HepG2 (cell line): ENCODE measurements at regions not wholly inside any gene's neighbourhood (a gene's known extent, or its start where the extent isn't known, plus 50 kb on each side); places are given as distances from the start of the nearest gene placed in this dataset.

ENCODE experiments used
- ATAC-seq: fragments of 200-7000 bp; cut with Tn5 transposase; 3 replicates; pipeline ENCODE4 v1.9.1; 2020; ENCODE audit warnings: mild to moderate bottlenecking, moderate library complexity
- BruUV-seq: library from RNA; stranded (reverse); fragments of 400-500 nt; replicated peaks from 2 replicates; lab custom pipeline; 2021; lab: Mats Ljungman, UMichigan
- CTCF ChIA-PET: fragments of 300-600 bp; formaldehyde crosslinking; extraction: SDS; loops from one replicate; lab custom pipeline; 2021; ENCODE audit warnings: low total read pairs, inconsistent platforms, low intra/inter-chr PET ratio; lab: Yijun Ruan, JAX
- POLR2A ChIA-PET: fragments of 350-600 bp; sonication (Branson Sonifier 250); formaldehyde crosslinking; loops from one replicate; lab custom pipeline; 2020; ENCODE audit warnings: antibody characterized with exemption, inconsistent platforms; lab: Yijun Ruan, JAX
- DNase-seq: peaks from one replicate; pipeline ENCODE4 v3.0.0-alpha.2; 2015; ENCODE audit warnings: low spot score
- FAIRE-seq: peaks from 3 replicates; lab custom pipeline; 2011; peaks lifted over from hg19 to GRCh38; lab: Jason Lieb, UNC
- H2AFZ ChIP-seq: one replicate; pipeline ENCODE4 v1.6.1; 2011; ENCODE audit warnings: low read length, inconsistent platforms
- H3K27ac ChIP-seq: fragments of 300-600 bp; 3 replicates; pipeline ENCODE4 v1.8.0; 2011; ENCODE audit warnings: mixed run types, mild to moderate bottlenecking, mixed read lengths, low read length, inconsistent platforms; ENCODE audit not compliant: insufficient read depth; ENCODE audit errors: extremely low read length
- H3K27me3 ChIP-seq, 2 experiments: fragments of 200-600 bp in 1 of 2; 2 replicates in 1 of 2; 3 replicates in 1 of 2; pipeline versions ENCODE4 v1.6.0 to v1.8.0; 2011; ENCODE audit warnings: low read length in 2 of 2, mild to moderate bottlenecking in 2 of 2, moderate library complexity in 2 of 2, inconsistent platforms in 1 of 2; ENCODE audit not compliant: insufficient read depth in 2 of 2, control insufficient read depth in 1 of 2
- H3K36me3 ChIP-seq, 2 experiments: fragments of 200-600 bp in 1 of 2; replicated peaks in 1 of 2; 2 replicates in 1 of 2; 3 replicates in 1 of 2; pipeline versions ENCODE4 v1.5.1 to v1.8.0; 2011; ENCODE audit warnings: low read length in 2 of 2, inconsistent platforms in 1 of 2; ENCODE audit not compliant: insufficient read depth in 2 of 2, control insufficient read depth in 1 of 2
- H3K4me1 ChIP-seq: 2 replicates; pipeline ENCODE4 v1.5.1; 2012; ENCODE audit warnings: low read length, inconsistent platforms; ENCODE audit not compliant: insufficient read depth
- H3K4me2 ChIP-seq: 2 replicates; pipeline ENCODE4 v1.6.0; 2011; ENCODE audit warnings: low read depth, low read length, inconsistent platforms
- H3K4me3 ChIP-seq, 3 experiments: fragments of 200-600 bp in 1 of 3; sonication (generic), shearing (Covaris generic) in 1 of 3; replicated peaks in 1 of 3; 2 replicates each; pipeline ENCODE4 v1.5.1; 2011 to 2016; ENCODE audit warnings: low read length in 3 of 3, inconsistent platforms in 2 of 3, low read depth in 2 of 3, mild to moderate bottlenecking in 2 of 3, control low read depth in 1 of 3, mixed read lengths in 1 of 3; ENCODE audit not compliant: insufficient read depth in 1 of 3
- H3K79me2 ChIP-seq: one replicate; pipeline ENCODE4 v1.6.1; 2011; ENCODE audit warnings: low read length, inconsistent platforms; ENCODE audit not compliant: insufficient read depth
- H3K9ac ChIP-seq: 2 replicates; pipeline ENCODE4 v1.6.0; 2011; ENCODE audit warnings: mild to moderate bottlenecking, low read depth, low read length, inconsistent platforms; ENCODE audit not compliant: insufficient read depth
- H3K9me3 ChIP-seq: 2 replicates; pipeline ENCODE4 v1.5.1; 2012; ENCODE audit warnings: mild to moderate bottlenecking, low read length
- H4K20me1 ChIP-seq: 2 replicates; pipeline ENCODE4 v1.6.0; 2011; ENCODE audit warnings: inconsistent platforms, mild to moderate bottlenecking, low read length, moderate library complexity; ENCODE audit not compliant: insufficient read depth
- FLYWCH1 ChIP-seq: sonication (generic); formaldehyde crosslinking; IDR thresholded peaks from 2 replicates; pipeline ENCODE4 v1.8.1; 2023; ENCODE audit warnings: mild to moderate bottlenecking, missing genetic modification reagents
- GFI1 ChIP-seq: sonication (generic); formaldehyde crosslinking; IDR thresholded peaks from 2 replicates; pipeline ENCODE4 v1.5.0; 2020; ENCODE audit warnings: missing genetic modification reagents, mild to moderate bottlenecking, borderline replicate concordance
- MBNL3 ChIP-seq: fragments of 250-450 bp; sonication (Bioruptor Pico); conservative IDR thresholded peaks from 2 replicates; pipeline ENCODE4 v1.8.0; 2022; ENCODE audit warnings: mild to moderate bottlenecking, inconsistent platforms
- PAF1 ChIP-seq: IDR thresholded peaks from 2 replicates; pipeline ENCODE4 v1.6.1; 2016; ENCODE audit warnings: missing genetic modification reagents, missing compliant biosample characterization
- POLR2A ChIP-seq, 2 experiments: IDR thresholded peaks; 2 replicates each; pipeline ENCODE4 v1.6.1; 2011; ENCODE audit warnings: low read depth in 2 of 2, low read length in 2 of 2, mild to moderate bottlenecking in 1 of 2, moderate library complexity in 1 of 2; ENCODE audit not compliant: insufficient read depth in 1 of 2
- SNAPC2 ChIP-seq: sonication (generic); formaldehyde crosslinking; IDR thresholded peaks from 2 replicates; pipeline ENCODE4 v1.8.1; 2022; ENCODE audit warnings: mild to moderate bottlenecking, missing genetic modification reagents
- SYNCRIP ChIP-seq: fragments of 200-400 bp; formaldehyde crosslinking; IDR thresholded peaks from 2 replicates; pipeline ENCODE4 v1.6.1; 2018; ENCODE audit warnings: mild to moderate bottlenecking, low read depth, low read length; ENCODE audit not compliant: insufficient read depth
- ZFP37 ChIP-seq: sonication (generic); formaldehyde crosslinking; IDR thresholded peaks from 2 replicates; pipeline ENCODE4 v1.4.0; 2020; ENCODE audit warnings: missing genetic modification reagents, borderline replicate concordance
- ZNF292 ChIP-seq: sonication (generic); formaldehyde crosslinking; IDR thresholded peaks from 2 replicates; pipeline ENCODE4 v1.8.1; 2022; ENCODE audit warnings: mild to moderate bottlenecking, low read depth, missing genetic modification reagents, borderline replicate concordance
- ZNF577 ChIP-seq: sonication (generic); formaldehyde crosslinking; IDR thresholded peaks from 2 replicates; pipeline ENCODE4 v1.4.0; 2020; ENCODE audit warnings: mild to moderate bottlenecking, low read depth, missing genetic modification reagents, borderline replicate concordance
- WGBS: methylation state at CpG from one replicate; pipeline ENCODE4 v1.1.6; 2017; ENCODE audit warnings: low lambda C conversion rate; 5-methylcytosine and 5-hydroxymethylcytosine counted together
- in situ Hi-C: cut with HindIII; loops from 2 replicates; pipeline ENCODE4 v1.10.0; 2017; ENCODE audit warnings: low pct_unique_long_range_greater_than_20kb; ENCODE audit not compliant: extremely low pct_ligation_motif_present
- intact Hi-C: fragments of 100-400 bp; cut with micrococcal nuclease; formaldehyde crosslinking; loops from one replicate; pipeline ENCODE4 v1.10.0; 2022; ENCODE audit not compliant: unreplicated experiment
- TF ChIP-seq, protein P1 (sequence below): sonication (generic); formaldehyde crosslinking; IDR thresholded peaks from 2 replicates; pipeline ENCODE4 v1.4.0; 2020; ENCODE audit warnings: missing genetic modification reagents
- TF ChIP-seq, protein P2 (sequence below): sonication (generic); formaldehyde crosslinking; IDR thresholded peaks from 2 replicates; pipeline ENCODE4; 2020; ENCODE audit warnings: missing genetic modification reagents, mild to moderate bottlenecking, borderline replicate concordance

DNA sequence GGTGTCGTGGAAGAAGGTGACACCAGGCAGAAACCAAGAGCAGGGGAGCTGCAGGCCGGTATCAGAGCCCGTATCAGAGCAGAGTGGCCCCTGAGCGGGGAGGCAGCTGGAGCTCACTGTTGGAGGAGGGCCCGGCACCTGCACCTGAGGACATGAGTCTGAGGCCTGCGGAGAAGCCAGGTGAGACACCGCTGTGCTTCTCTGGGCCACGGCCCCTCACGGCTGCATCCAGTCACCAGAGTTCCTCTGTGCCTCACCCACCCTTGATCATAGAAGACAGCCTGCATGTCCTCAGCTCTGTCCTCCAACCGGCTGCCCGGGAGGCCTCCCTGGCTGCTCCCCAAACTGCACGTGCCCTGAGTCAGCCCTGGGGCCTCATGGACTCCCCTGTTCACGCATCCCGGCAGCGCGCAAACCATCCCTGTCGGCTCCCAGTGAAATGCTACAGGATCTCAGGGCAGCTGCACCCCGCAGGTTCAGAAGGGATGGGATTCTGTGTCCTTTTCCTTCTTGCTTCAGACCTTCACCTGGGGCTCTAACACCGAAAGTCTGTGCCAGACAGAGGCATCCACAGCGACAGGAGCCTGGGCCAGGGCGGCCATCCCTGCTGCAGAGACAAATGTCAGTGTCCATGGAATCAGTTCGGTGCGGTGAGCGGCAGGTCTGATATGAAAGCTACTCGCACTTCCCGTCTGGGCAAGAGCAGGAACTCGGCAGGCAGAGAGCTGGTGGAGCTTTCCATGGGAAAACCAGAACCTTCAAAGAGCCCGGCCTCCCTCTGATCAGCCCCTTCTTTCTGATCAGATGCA lies 111.9 kb upstream of the FAM20C start:
- Histone ChIP-seq H3K36me3 (no peaks in the 10 kb centered on the region), H3K27me3 (peaks cover 2 to 49% of the 10 kb centered on the region in 2 experiments; a peak in 3 of 5 replicates), H3K4me3 (no peak overlapping the region), H3K9ac (no peak overlapping the region), H3K79me2 (no peaks in the 10 kb centered on the region), H3K4me2 (no peak overlapping the region), H3K27ac (no peak overlapping the region), H4K20me1 (no peaks in the 10 kb centered on the region), H2AFZ (no peak overlapping the region), H3K9me3 (no peaks in the 10 kb centered on the region), H3K4me1 (no peaks in the 10 kb centered on the region)
- ATAC-seq (no peak), DNase-seq (no peak), FAIRE-seq (no peak)
- intact Hi-C loops = no loop called here
- no TSS peak for BruUV-seq
- no peak for TF ChIP-seq SYNCRIP
- no peak for TF ChIP-seq POLR2A (IDR thresholded peaks at IDR 0.05; ENCODE audit: insufficient read depth in 1 of 2, low read depth in 2 of 2, low read length in 2 of 2)
- no peak for TF ChIP-seq ZNF577
- no peak for TF ChIP-seq PAF1
- TF ChIP-seq FLYWCH1 (CRISPR knock-in tag) = no peak
- TF ChIP-seq ZNF292 (CRISPR knock-in tag) = no peak
- TF ChIP-seq, protein P1, sequence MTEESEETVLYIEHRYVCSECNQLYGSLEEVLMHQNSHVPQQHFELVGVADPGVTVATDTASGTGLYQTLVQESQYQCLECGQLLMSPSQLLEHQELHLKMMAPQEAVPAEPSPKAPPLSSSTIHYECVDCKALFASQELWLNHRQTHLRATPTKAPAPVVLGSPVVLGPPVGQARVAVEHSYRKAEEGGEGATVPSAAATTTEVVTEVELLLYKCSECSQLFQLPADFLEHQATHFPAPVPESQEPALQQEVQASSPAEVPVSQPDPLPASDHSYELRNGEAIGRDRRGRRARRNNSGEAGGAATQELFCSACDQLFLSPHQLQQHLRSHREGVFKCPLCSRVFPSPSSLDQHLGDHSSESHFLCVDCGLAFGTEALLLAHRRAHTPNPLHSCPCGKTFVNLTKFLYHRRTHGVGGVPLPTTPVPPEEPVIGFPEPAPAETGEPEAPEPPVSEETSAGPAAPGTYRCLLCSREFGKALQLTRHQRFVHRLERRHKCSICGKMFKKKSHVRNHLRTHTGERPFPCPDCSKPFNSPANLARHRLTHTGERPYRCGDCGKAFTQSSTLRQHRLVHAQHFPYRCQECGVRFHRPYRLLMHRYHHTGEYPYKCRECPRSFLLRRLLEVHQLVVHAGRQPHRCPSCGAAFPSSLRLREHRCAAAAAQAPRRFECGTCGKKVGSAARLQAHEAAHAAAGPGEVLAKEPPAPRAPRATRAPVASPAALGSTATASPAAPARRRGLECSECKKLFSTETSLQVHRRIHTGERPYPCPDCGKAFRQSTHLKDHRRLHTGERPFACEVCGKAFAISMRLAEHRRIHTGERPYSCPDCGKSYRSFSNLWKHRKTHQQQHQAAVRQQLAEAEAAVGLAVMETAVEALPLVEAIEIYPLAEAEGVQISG (CRISPR knock-in tag) = no peak
- no peak for TF ChIP-seq MBNL3
- TF ChIP-seq ZFP37 (CRISPR knock-in tag) = no peak
- no peak for TF ChIP-seq GFI1 (CRISPR knock-in tag)
- TF ChIP-seq SNAPC2 (CRISPR knock-in tag) = no peak
- TF ChIP-seq, protein P2, sequence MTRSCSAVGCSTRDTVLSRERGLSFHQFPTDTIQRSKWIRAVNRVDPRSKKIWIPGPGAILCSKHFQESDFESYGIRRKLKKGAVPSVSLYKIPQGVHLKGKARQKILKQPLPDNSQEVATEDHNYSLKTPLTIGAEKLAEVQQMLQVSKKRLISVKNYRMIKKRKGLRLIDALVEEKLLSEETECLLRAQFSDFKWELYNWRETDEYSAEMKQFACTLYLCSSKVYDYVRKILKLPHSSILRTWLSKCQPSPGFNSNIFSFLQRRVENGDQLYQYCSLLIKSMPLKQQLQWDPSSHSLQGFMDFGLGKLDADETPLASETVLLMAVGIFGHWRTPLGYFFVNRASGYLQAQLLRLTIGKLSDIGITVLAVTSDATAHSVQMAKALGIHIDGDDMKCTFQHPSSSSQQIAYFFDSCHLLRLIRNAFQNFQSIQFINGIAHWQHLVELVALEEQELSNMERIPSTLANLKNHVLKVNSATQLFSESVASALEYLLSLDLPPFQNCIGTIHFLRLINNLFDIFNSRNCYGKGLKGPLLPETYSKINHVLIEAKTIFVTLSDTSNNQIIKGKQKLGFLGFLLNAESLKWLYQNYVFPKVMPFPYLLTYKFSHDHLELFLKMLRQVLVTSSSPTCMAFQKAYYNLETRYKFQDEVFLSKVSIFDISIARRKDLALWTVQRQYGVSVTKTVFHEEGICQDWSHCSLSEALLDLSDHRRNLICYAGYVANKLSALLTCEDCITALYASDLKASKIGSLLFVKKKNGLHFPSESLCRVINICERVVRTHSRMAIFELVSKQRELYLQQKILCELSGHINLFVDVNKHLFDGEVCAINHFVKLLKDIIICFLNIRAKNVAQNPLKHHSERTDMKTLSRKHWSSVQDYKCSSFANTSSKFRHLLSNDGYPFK (CRISPR knock-in tag) = no peak
- ChIA-PET POLR2A (no interaction called here), CTCF (no interaction called here)
- WGBS = 38% methylated on average over 16 of the region's 28 CpGs
- in situ Hi-C loops = no loop called here
